Uterus (tissue), 3 donors: ENCODE measurements at regions not wholly inside any gene's neighbourhood (a gene's known extent, or its start where the extent isn't known, plus 50 kb on each side); places are given as distances from the start of the nearest gene placed in this dataset.
A peak's percentile ranks its signal among the peaks of the same experiment; 100 is the strongest.

Source experiments
- DNase-seq, 2 donors: peaks; one replicate each; pipeline ENCODE4 v3.0.0-alpha.2; 2019 to 2020
- H3K27ac ChIP-seq, 2 donors: fragments of 200-600 bp; sonication (generic); 1 replicate in 1 of 2; 2 replicates in 1 of 2; pipeline ENCODE4 v1.5.1; 2016 to 2018
- H3K27me3 ChIP-seq, 2 donors: fragments of 200-600 bp; sonication (generic); one replicate each; pipeline ENCODE4 v1.5.1; 2018 to 2019; ENCODE audit warnings: control low read depth in 1 of 2
- H3K36me3 ChIP-seq, 2 donors: fragments of 200-600 bp; sonication (generic); one replicate each; pipeline ENCODE4 v1.5.1; 2019; ENCODE audit warnings: control low read depth in 1 of 2
- H3K4me1 ChIP-seq, 2 donors: fragments of 200-600 bp; sonication (generic); one replicate each; pipeline ENCODE4 v1.5.1; 2018 to 2019; ENCODE audit warnings: control low read depth in 1 of 2
- H3K4me3 ChIP-seq, 2 donors: fragments of 200-600 bp; sonication (generic); 1 replicate in 1 of 2; 2 replicates in 1 of 2; pipeline ENCODE4 v1.5.1; 2018 to 2019; ENCODE audit warnings: mild to moderate bottlenecking in 1 of 2
- H3K9me3 ChIP-seq, 2 donors: fragments of 200-600 bp; sonication (generic); one replicate each; pipeline ENCODE4 v1.5.1; 2019; ENCODE audit warnings: control low read depth in 1 of 2
- POLR2A ChIP-seq, 2 donors: fragments of 450-650 bp; IDR thresholded peaks; one replicate each; pipeline ENCODE4 v1.6.1; 2016; ENCODE audit warnings: antibody characterized with exemption in 2 of 2, mild to moderate bottlenecking in 1 of 2, moderate library complexity in 1 of 2
- intact Hi-C: fragments of 100-400 bp; cut with DNase I; formaldehyde crosslinking; loops from one replicate; pipeline ENCODE4 v1.15.1; 2023; ENCODE audit warnings: low total_unique reads
- TF ChIP-seq, protein P1 (sequence below), 4 experiments: fragments of 200-600 bp in 2 of 4; fragments of 450-650 bp in 2 of 4; sonication (generic) in 2 of 4; IDR thresholded peaks; one replicate each; pipeline ENCODE4 v1.5.1; 2016 to 2019; ENCODE audit warnings: antibody characterized with exemption in 4 of 4, mild to moderate bottlenecking in 2 of 4, moderate library complexity in 1 of 4
- donor health status: DM: yes; HTN: yes; CAD: no.

- Histone ChIP-seq H3K27ac (no peak overlapping the region), H3K9me3 (no peaks in the 10 kb centered on the region), H3K4me1 (no peaks in the 10 kb centered on the region), H3K4me3 (no peak overlapping the region), H3K27me3 (no peaks in the 10 kb centered on the region), H3K36me3 (no peaks in the 10 kb centered on the region)
- intact Hi-C loops = no loop called here
- TF ChIP-seq, protein P1, sequence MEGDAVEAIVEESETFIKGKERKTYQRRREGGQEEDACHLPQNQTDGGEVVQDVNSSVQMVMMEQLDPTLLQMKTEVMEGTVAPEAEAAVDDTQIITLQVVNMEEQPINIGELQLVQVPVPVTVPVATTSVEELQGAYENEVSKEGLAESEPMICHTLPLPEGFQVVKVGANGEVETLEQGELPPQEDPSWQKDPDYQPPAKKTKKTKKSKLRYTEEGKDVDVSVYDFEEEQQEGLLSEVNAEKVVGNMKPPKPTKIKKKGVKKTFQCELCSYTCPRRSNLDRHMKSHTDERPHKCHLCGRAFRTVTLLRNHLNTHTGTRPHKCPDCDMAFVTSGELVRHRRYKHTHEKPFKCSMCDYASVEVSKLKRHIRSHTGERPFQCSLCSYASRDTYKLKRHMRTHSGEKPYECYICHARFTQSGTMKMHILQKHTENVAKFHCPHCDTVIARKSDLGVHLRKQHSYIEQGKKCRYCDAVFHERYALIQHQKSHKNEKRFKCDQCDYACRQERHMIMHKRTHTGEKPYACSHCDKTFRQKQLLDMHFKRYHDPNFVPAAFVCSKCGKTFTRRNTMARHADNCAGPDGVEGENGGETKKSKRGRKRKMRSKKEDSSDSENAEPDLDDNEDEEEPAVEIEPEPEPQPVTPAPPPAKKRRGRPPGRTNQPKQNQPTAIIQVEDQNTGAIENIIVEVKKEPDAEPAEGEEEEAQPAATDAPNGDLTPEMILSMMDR (IDR thresholded peaks at IDR 0.05) = no peak
- no peak for TF ChIP-seq POLR2A (IDR thresholded peaks at IDR 0.05)
- no peak for DNase-seq
Measured at GRCh38 chr15:62426387-62426956, 261.4 kb upstream of the C2CD4B start.

GRCh38 chr15:62428259-62428658, 263.2 kb upstream of the C2CD4B start:
- H3K27me3 ChIP-seq = no peaks in the 10 kb centered on the region
- no peak overlapping the region for H3K27ac ChIP-seq
- TF ChIP-seq, protein P1 (IDR thresholded peaks at IDR 0.05) = no peak
- TF ChIP-seq POLR2A (IDR thresholded peaks at IDR 0.05) = no peak
- H3K36me3 ChIP-seq = no peaks in the 10 kb centered on the region
- intact Hi-C loops = no loop called here
- peaks cover 0 to 4% of the 10 kb centered on the region in 2 donors for H3K4me1 ChIP-seq
- H3K4me3 ChIP-seq = no peak overlapping the region
- no peak for DNase-seq
- no peaks in the 10 kb centered on the region for H3K9me3 ChIP-seq

- intact Hi-C loops = no loop called here
- Histone ChIP-seq H3K4me1 (peaks cover 0 to 4% of the 10 kb centered on the region in 2 donors), H3K27me3 (no peaks in the 10 kb centered on the region), H3K27ac (peak overlapping the region in 1 of 2 donors; percentile 4), H3K9me3 (no peaks in the 10 kb centered on the region), H3K4me3 (no peak overlapping the region), H3K36me3 (no peaks in the 10 kb centered on the region)
- TF ChIP-seq POLR2A (IDR thresholded peaks at IDR 0.05) = no peak
- TF ChIP-seq, protein P1 (IDR thresholded peaks at IDR 0.05) = no peak
- no peak for DNase-seq
Measured at GRCh38 chr15:62428851-62429598, 263.9 kb upstream of the C2CD4B start.

DNA sequence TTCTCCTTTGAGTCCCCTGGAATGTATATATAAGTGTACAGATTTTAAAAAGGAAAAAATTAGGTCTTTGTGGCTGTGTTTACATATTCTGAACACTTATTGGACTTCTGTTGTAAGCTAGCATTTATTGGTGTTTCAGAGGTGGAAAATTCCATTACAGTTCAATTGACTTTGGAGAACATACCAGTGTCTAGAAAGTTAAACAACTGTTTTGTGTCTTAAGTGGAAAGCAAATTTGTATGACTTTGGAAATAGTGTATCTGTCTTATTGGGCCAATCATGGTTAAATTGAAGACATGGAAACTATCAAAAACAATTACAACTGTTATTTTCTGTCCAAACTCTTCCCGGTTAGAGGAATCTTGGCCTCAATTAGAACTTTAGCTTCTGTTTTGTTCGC, 265.0 kb upstream of the C2CD4B start:
- Histone ChIP-seq H3K4me3 (no peak overlapping the region), H3K36me3 (no peaks in the 10 kb centered on the region), H3K27ac (peak overlapping the region in 1 of 2 donors; percentile 4), H3K4me1 (peaks cover 0 to 4% of the 10 kb centered on the region in 2 donors), H3K9me3 (no peaks in the 10 kb centered on the region), H3K27me3 (no peaks in the 10 kb centered on the region)
- intact Hi-C loops = no loop called here
- no peak for TF ChIP-seq POLR2A (IDR thresholded peaks at IDR 0.05)
- TF ChIP-seq, protein P1 (IDR thresholded peaks at IDR 0.05) = no peak
- DNase-seq = no peak

DNA sequence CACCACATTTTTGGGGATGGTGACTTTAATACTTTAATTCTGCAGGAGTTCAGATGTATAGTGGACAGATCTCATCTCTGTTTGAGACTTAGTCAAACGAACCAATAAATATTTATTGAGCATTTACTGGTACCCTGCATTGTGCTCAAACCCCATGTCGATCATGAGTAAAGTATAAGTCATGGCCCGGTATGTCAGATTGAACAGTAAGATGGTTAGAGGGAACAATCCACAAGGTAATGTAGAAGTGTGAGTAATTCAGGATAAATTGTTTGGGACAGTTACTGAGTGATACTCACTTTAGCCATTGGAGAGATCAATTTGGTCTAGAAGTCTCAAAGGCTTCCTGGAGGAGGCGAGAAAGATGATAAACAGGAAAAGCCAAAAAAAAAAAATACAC, 265.5 kb upstream of the C2CD4B start:
- intact Hi-C loops = no loop called here
- H3K27ac ChIP-seq = no peak overlapping the region
- H3K27me3 ChIP-seq = no peaks in the 10 kb centered on the region
- peaks cover 0 to 4% of the 10 kb centered on the region in 2 donors for H3K4me1 ChIP-seq
- H3K36me3 ChIP-seq = no peaks in the 10 kb centered on the region
- TF ChIP-seq, protein P1 (IDR thresholded peaks at IDR 0.05) = no peak
- TF ChIP-seq POLR2A (IDR thresholded peaks at IDR 0.05) = no peak
- no peak overlapping the region for H3K4me3 ChIP-seq
- no peak for DNase-seq
- H3K9me3 ChIP-seq = no peaks in the 10 kb centered on the region
